Mammary epithelial cell (primary cell): ENCODE measurements at regions not wholly inside any gene's neighbourhood (a gene's known extent, or its start where the extent isn't known, plus 50 kb on each side); places are given as distances from the start of the nearest gene placed in this dataset.

Experiments
- EZH2 ChIP-seq: IDR thresholded peaks from 2 replicates; pipeline ENCODE4 v1.6.1; 2012; ENCODE audit warnings: low read length, inconsistent platforms, borderline replicate concordance
- TF ChIP-seq, protein P1 (sequence below), 2 donors: IDR thresholded peaks in 1 of 2; conservative IDR thresholded peaks in 1 of 2; 2 replicates each; pipeline ENCODE4 v1.5.1; 2011 to 2012; ENCODE audit warnings: inconsistent platforms in 2 of 2, low read length in 2 of 2, mild to moderate bottlenecking in 2 of 2, control low read depth in 1 of 2, low read depth in 1 of 2; ENCODE audit not compliant: insufficient read depth in 1 of 2; ENCODE audit errors: extremely low read depth in 1 of 2

DNA sequence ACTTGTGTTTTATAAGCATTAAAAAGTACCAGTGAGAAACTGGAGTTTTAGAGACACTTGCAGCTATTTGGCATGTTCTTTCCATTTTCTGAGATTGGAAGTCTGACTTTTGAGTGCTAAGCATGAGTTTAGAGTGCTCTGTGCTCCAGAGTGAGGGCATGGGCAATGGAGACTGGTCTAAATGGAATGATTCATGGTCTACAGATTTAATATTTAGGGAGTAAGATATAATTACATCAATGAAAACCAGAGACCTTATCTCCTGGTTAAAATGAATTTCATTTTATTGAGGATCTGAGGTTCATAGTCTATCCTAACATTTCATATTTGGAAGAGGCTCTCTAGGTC, 135.9 kb upstream of the RPS23 start:
- TF ChIP-seq, protein P1, sequence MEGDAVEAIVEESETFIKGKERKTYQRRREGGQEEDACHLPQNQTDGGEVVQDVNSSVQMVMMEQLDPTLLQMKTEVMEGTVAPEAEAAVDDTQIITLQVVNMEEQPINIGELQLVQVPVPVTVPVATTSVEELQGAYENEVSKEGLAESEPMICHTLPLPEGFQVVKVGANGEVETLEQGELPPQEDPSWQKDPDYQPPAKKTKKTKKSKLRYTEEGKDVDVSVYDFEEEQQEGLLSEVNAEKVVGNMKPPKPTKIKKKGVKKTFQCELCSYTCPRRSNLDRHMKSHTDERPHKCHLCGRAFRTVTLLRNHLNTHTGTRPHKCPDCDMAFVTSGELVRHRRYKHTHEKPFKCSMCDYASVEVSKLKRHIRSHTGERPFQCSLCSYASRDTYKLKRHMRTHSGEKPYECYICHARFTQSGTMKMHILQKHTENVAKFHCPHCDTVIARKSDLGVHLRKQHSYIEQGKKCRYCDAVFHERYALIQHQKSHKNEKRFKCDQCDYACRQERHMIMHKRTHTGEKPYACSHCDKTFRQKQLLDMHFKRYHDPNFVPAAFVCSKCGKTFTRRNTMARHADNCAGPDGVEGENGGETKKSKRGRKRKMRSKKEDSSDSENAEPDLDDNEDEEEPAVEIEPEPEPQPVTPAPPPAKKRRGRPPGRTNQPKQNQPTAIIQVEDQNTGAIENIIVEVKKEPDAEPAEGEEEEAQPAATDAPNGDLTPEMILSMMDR (conservative IDR thresholded peaks at IDR 0.05 in 1 of 2, IDR thresholded peaks at IDR 0.05 in 1 of 2; ENCODE audit: extremely low read depth in 1 of 2, insufficient read depth in 1 of 2, low read depth in 1 of 2, low read length in 2 of 2) = no peak
- TF ChIP-seq EZH2 = no peak
